A673 (cell line): ENCODE measurements at regions not wholly inside any gene's neighbourhood (a gene's known extent, or its start where the extent isn't known, plus 50 kb on each side); places are given as distances from the start of the nearest gene placed in this dataset.

Source experiments
- BruUV-seq: library from RNA; stranded (reverse); fragments of 400-500 nt; replicated peaks from 2 replicates; lab custom pipeline; 2021; lab: Mats Ljungman, UMichigan
- CTCF ChIA-PET: fragments of 300-600 bp; sonication (Branson Sonifier 250); formaldehyde crosslinking; loops from one replicate; lab custom pipeline; 2022; ENCODE audit warnings: antibody characterized with exemption; lab: Charles Lee
- POLR2A ChIA-PET: fragments of 300-600 bp; sonication (Branson Sonifier 250); formaldehyde crosslinking; loops from one replicate; lab custom pipeline; 2022; ENCODE audit warnings: antibody characterized with exemption; ENCODE audit not compliant: low non-redundant PET; lab: Charles Lee
- DNase-seq: peaks from one replicate; pipeline ENCODE4 v3.0.0-alpha.2; 2015; ENCODE audit warnings: low spot score
- H3K27ac ChIP-seq: fragments of 200-600 bp; sonication (generic); 2 replicates; pipeline ENCODE4 v1.5.1; 2016; ENCODE audit warnings: mixed run types, low read depth, mild to moderate bottlenecking, mixed read lengths, antibody characterized with exemption, low read length; ENCODE audit not compliant: poor library complexity, severe bottlenecking
- H3K27me3 ChIP-seq: fragments of 200-600 bp; sonication (generic); replicated peaks from 2 replicates; pipeline ENCODE4 v1.6.1; 2017; ENCODE audit warnings: mixed run types, low read depth, mild to moderate bottlenecking, mixed read lengths, antibody characterized with exemption, low read length; ENCODE audit not compliant: insufficient read depth, poor library complexity
- H3K36me3 ChIP-seq: fragments of 200-600 bp; sonication (generic); 2 replicates; pipeline ENCODE4 v1.6.1; 2016; ENCODE audit warnings: mixed run types, mild to moderate bottlenecking, mixed read lengths, antibody characterized with exemption, low read length; ENCODE audit not compliant: insufficient read depth, poor library complexity, severe bottlenecking
- H3K4me1 ChIP-seq: fragments of 200-600 bp; sonication (generic); 2 replicates; pipeline ENCODE4 v1.6.1; 2017; ENCODE audit warnings: mixed run types, mild to moderate bottlenecking, mixed read lengths, antibody characterized with exemption, low read length; ENCODE audit not compliant: insufficient read depth, poor library complexity, severe bottlenecking
- H3K4me3 ChIP-seq: fragments of 200-600 bp; sonication (generic); 2 replicates; pipeline ENCODE4 v1.5.1; 2016; ENCODE audit warnings: low read depth, mixed run types, mild to moderate bottlenecking, mixed read lengths, low read length; ENCODE audit not compliant: poor library complexity, severe bottlenecking
- H3K9me3 ChIP-seq: fragments of 200-600 bp; sonication (generic); 2 replicates; pipeline ENCODE4 v1.6.1; 2016; ENCODE audit warnings: mixed run types, low read depth, mild to moderate bottlenecking, mixed read lengths, antibody characterized with exemption, low read length; ENCODE audit not compliant: poor library complexity, severe bottlenecking
- EZH2 ChIP-seq: fragments of 200-600 bp; sonication (generic); IDR thresholded peaks from 2 replicates; pipeline ENCODE4 v1.6.1; 2017; ENCODE audit warnings: borderline replicate concordance, low read depth, mild to moderate bottlenecking, mixed read lengths, antibody characterized with exemption, low read length; ENCODE audit not compliant: poor library complexity, severe bottlenecking
- intact Hi-C: fragments of 100-400 bp; cut with micrococcal nuclease; formaldehyde crosslinking; loops from one replicate; pipeline ENCODE4 v1.10.0; 2022; ENCODE audit not compliant: unreplicated experiment
- TF ChIP-seq, protein P1 (sequence below): fragments of 300-800, 200-600 bp; sonication (generic); conservative IDR thresholded peaks from 2 replicates; pipeline ENCODE4 v1.5.1; 2017; ENCODE audit warnings: low read depth, mild to moderate bottlenecking, antibody characterized with exemption, low read length, moderate library complexity, mixed read lengths

DNA sequence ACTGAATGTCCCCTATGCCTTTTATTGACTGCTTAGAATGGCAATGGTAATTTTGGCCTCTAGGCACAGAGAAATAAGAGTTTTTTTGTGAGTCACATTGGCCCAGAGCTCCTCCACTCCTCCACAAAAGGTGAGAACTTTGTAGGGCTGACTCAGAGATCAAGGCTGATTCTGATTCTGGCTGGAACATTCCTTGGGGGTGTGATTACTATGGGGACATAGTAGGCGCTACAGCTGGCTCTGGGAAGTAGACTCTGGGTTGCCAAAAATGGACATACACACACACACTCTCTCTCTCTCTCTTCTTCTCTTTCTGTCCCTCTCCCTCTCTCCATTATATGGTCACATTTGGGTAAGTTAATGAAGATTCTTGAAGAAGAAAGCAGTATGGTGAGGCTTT lies 174.6 kb upstream of the DDHD1 start:
- Histone ChIP-seq H3K36me3 (no peaks in the 10 kb centered on the region), H3K4me1 (no peaks in the 10 kb centered on the region), H3K9me3 (no peaks in the 10 kb centered on the region), H3K4me3 (no peak overlapping the region), H3K27me3 (peaks cover 28% of the 10 kb centered on the region), H3K27ac (no peak overlapping the region)
- DNase-seq = no peak
- BruUV-seq = no TSS peak
- intact Hi-C loops = no loop called here
- POLR2A ChIA-PET = no interaction called here
- CTCF ChIA-PET = no interaction called here
- TF ChIP-seq, protein P1, sequence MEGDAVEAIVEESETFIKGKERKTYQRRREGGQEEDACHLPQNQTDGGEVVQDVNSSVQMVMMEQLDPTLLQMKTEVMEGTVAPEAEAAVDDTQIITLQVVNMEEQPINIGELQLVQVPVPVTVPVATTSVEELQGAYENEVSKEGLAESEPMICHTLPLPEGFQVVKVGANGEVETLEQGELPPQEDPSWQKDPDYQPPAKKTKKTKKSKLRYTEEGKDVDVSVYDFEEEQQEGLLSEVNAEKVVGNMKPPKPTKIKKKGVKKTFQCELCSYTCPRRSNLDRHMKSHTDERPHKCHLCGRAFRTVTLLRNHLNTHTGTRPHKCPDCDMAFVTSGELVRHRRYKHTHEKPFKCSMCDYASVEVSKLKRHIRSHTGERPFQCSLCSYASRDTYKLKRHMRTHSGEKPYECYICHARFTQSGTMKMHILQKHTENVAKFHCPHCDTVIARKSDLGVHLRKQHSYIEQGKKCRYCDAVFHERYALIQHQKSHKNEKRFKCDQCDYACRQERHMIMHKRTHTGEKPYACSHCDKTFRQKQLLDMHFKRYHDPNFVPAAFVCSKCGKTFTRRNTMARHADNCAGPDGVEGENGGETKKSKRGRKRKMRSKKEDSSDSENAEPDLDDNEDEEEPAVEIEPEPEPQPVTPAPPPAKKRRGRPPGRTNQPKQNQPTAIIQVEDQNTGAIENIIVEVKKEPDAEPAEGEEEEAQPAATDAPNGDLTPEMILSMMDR = no peak
- no peak for TF ChIP-seq EZH2

DNA sequence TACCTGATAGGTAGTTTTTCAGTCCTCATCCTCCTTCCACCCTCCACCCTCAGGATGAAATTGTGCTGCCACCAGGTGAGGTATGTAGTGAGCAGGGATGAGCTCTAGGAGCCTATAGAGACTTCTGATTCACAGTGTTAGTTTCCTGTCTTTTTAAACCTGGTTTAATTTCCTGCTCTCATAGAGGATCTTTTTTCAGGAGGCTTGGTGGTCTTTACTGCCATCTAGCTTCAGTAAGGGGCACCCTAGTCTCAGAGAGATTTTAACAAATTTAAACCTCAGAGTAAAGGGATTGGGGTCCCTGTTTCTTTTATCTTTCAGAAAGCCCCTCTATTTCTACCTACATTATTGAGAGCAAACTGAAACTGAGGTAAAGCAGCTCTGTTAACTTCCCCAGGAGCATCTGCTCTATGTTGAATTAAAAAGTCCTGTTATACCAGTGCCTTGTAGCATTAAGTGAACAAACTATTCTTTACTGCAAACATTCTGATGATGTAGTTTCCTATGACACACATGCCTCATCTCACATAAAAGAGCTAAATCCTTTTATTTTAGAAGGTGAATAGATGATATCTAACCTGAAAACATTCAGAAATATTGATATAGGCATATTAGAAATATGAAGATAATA lies 172.2 kb upstream of the DDHD1 start:
- POLR2A ChIA-PET = no interaction called here
- intact Hi-C loops = no loop called here
- CTCF ChIA-PET = interaction anchor here (0.5 to 1.1 kb wide), 4 partner anchors 30 to 982 kb away, joined by 3 to 11 read pairs (median 4); no protein-coding TSS in a partner anchor

DNA sequence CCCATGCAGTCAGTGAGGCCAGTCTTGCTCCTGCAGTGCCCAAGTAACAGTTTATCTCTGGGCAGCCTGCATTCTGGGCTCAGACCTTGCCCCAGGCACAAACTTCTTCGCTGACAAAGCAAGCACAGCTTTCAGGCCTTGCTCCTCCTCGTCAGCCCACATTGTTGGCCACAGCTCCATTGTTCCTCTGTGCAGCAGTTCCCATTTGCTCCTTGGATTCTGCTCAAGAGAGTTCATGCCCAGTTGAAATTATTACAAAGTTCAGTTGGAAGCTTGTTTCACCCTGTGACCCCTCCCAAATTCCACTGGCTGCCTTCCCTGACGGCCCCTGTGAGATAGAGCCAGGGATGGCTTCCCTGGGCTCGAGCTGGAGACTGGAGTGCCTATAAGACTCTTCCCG lies 163.4 kb upstream of the DDHD1 start:
- Histone ChIP-seq H3K4me3 (no peak overlapping the region), H3K4me1 (no peaks in the 10 kb centered on the region), H3K27me3 (no peaks in the 10 kb centered on the region), H3K36me3 (no peaks in the 10 kb centered on the region), H3K9me3 (no peaks in the 10 kb centered on the region), H3K27ac (no peak overlapping the region)
- DNase-seq = no peak
- ChIA-PET POLR2A (no interaction called here), CTCF (no interaction called here)
- BruUV-seq = no TSS peak
- intact Hi-C loops = no loop called here
- TF ChIP-seq, protein P1 = no peak
- no peak for TF ChIP-seq EZH2

More for the DNA sequence above, 172.2 kb upstream of the DDHD1 start:
- Histone ChIP-seq H3K36me3 (no peaks in the 10 kb centered on the region), H3K4me1 (no peaks in the 10 kb centered on the region), H3K9me3 (no peaks in the 10 kb centered on the region), H3K27me3 (peaks cover 28% of the 10 kb centered on the region), H3K4me3 (no peak overlapping the region), H3K27ac (no peak overlapping the region)
- no TSS peak for BruUV-seq
- no peak for TF ChIP-seq EZH2
- TF ChIP-seq, protein P1 = peak; percentile 52
- peak; percentile 40 for DNase-seq
